IPS DF 4.7 (cell line): ENCODE measurements at regions not wholly inside any gene's neighbourhood (a gene's known extent, or its start where the extent isn't known, plus 50 kb on each side); places are given as distances from the start of the nearest gene placed in this dataset.
"Not testable (repeated sequence)": the region's sequence is repeated elsewhere in the genome, so short reads cannot be mapped to it uniquely, and the experiment has no call there.

Source experiments
- DNase-seq: peaks from one replicate; pipeline ENCODE4 v3.0.0-alpha.2; 2013; ENCODE audit warnings: low spot score; ENCODE audit errors: extremely low read depth

DNA sequence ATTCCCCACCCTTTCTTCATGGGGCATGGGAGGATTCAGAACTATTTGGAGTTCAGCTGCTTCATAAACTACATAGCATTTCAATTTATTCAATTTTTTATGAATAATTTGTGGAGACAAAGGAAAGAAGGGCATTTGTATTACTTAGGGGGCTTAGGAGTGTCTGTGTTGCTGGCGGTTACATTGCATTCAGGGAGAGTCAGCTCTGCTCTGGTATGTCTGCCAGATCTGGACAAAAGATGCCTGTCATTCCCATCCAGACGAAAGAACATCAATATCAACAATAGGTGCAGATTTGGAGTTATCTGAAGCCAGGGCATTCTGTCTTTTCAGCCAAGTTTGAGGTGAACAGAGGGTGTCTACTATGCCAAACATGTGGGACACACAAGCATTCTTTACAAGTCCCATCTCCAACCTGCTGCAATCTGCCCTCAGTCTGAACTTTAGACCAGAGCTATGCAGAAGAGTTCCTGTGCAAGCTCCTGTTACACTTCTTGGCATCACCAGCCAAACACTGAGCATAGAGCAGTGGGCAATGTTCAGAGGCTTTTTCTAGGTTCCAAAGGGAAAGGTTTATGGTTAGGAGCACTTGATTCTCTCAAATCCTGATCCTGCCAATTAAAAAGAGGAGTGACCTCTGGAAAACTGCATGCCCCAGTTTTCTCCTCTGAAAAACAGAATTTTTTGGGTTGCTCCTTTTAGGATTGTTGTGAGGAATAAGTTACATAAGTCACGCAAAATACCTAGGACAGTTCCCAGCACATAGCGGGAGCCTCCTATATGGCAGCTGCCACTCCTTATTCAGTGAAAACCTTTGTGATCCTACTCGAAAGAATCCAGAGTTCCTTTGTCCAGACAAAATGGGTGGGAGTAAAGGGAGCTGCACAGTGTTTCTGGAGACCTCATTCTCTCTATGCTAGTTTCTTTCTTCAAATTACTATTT, 719.5 kb upstream of the SLIT2 start:
- DNase-seq, result no peak

DNA sequence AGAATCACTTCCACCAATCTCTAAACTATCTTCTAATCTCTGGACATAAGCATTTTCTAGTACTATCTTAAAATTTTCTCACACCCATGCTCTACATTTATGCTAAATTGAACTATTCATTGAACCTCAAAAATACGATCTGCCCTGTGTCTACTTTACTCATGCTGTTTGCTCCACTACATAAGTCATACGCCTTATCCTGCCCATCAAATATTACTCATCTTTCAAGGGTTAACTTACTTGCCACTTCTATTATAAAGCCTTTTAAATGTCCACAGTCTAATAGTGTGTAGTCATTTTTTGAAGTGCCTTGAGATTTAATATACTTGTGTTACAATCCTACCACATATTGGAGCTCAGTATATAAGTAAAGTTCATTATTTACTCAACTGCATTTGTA, 727.7 kb upstream of the SLIT2 start:
- no peak for DNase-seq

DNA sequence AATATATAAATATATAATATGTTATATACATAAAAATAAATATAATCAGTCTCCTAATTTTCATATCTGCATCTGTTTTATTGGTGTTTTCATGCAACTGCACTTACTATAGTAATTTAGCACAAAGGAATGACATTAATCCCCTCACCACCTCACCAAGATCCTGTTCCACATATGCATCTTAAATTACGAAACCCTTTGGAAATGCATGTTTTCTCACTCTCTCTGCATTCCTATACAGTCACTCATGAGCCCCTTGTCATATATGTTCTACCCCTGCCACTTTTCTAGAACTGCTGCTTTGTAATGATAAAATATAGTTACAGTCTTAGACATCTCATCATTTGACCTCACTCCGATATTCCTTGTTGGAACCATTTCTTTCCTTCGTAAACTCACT, 728.7 kb upstream of the SLIT2 start:
- no peak for DNase-seq

DNA sequence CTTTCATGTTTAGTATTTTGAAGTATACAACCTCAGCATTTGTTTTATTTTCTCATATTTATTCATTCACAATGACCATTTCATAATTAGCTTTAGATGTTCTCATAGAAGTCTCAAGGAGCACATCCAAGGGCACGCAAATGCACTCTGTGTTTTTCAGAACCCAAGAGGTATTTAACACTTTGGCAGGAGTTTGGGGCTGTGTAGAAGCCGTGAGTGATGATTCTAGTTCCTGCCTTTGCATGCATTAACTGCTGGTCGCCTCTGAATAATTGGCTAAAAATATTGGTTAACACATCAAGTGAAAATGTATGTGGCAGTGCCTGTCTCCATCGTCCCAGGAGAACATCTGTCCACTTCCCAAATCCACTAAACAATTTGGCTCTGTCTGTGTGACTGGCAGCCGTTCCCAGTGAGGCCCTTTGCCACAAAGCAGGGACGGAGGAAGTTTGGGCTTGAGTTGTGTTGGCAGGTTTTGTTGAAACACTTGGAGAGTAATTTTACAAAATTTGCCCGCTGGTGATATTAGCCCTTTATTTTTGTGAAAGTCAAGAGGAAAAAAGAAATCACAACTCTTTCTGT, 730.7 kb upstream of the SLIT2 start:
- no peak for DNase-seq

DNA sequence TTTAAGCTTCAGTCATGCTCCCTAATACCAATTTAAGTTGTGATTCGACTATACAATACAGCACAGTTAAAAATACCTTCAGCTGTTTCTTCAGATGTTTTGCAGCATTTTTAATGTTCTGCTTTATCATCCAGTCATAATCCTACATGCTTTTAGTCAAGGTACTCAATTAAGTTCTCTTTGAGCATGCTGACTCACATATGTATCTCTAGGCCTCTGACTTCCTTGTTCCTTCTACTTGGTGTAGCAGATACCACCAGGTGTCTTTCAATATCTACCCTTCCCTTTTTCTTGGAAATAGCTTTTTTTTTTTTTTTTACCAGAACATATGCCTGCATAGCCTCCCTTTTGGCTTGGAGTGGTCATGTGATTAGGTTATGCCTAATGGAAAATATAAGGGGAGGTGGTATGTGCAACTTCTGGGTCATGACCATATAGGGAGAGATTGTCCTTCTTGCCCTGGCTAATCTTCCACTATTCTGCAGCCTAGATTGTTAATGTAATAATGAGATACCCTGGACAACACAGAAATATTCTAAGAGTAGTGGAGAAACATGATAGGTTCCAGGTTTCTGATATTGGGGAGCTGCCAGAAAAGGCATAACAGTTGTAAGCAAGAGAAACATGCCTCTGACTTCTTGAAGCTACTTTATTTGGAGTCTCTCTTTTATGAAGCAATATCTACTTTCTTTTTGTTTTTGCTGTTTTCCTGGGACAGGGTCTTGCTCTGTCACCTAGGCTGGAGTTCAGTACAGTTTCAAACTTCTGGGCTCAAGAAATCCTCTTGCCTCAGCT, 737.2 kb upstream of the SLIT2 start:
- DNase-seq, result no peak

DNA sequence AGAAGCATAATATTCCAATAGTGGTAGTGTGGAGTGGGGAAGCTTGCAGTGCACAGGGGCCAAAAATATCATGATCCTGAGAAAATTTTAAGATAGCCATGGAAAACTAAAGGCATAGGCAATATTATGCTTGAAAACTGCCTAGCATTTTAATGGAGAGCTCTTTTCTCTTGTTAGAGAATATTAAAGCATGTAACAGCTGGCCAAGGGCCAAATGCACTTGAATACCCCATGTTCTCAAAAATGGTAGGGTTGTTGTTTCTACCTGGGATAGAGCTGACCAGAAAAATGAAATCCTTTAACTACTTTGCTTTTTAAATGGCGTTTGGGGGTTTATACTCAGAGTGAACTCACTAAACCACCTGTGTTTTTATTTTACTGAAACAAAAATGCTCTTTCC, 739.6 kb upstream of the SLIT2 start:
- DNase-seq, result no peak

DNA sequence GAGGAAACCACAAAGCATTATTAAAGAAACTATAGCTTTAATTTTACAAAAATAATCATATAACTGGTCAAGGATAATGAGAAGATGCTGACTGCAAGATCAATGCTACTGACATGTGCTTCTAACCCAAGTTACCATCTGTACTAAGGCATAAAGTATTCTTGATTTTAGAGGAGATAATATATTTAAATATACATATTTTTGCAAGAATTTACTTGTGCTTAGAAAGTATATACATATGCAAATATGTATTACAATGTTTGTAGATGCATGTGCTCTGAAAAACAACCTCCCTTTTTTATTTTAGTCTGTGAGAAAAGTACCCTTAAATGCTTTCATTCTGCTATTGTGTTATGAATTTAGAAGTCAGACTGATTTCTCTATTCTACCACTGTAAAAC, 740.7 kb upstream of the SLIT2 start:
- no peak for DNase-seq

DNA sequence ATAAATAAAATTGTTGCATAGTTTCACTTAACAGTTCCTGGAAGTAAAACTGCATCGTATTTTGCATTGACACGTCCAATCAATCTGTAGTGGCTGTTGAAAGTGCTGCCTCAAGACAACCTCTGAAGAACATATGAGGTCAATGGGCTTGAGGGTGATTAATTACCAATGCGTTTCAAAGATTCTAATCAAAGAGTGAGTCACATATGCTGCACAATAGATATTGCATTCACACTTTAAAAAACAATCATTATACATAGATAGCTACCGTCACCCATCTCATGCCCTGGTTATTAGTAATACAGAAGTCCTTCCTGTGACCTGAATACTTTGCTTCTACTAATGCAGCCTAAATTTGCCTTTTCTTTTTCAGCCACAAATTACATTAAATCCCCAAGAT, 743.3 kb upstream of the SLIT2 start:
- no peak for DNase-seq

DNA sequence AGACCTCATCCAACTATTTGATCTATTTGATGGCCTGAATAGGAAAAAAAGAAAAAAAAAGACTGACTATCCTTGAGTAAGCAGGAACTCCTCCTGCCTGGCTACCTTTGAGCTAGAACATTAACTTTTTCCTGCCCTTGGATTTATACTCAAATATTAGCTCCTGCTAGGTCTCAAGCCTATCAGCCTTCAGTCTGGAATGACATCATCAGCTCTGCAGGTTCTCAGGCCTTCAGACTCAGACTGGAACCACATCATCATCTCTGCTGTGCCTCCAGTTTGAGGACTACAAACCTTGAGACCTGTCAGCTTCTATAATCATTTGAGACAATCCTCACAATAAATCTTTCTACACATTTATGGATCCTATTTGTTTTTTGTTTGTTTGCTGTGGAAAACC, 754.0 kb upstream of the SLIT2 start:
- no peak for DNase-seq

DNA sequence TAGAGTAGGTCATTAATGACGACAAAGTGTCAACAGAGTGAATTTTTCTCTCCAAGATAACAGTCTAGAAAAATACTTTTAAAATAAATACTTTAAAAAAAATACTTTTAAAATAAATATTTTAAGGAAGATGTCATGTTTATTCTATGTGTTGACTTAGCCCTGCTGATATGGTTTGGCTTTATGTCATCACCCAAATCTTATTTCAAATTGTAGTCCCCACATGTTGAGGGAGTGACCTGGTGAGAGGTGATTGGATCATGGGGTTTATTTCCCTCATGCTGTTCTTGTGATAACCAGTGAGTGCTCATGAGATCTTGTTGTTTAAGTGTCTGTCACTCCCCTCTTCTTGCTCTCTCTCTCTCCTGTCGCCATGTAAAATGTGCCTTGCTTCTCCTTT, 754.9 kb upstream of the SLIT2 start:
- no peak for DNase-seq

DNA sequence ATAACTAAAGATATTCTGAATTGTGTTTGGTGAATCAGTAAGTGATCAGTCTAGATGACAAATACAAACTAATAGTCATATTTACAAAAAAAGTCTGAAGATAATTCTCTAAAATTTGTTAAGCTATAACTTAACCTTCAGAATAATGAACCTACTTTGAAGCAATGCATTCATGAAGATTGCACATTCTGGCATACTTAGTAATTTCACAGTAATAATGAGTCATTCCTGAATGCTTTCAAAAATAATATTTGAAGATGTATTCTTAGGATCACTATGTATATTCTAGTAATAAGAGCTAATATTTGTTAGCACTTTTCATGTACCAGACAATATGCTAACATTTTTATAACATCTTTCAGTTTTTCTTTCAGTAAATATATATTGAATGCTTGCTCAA, 756.7 kb upstream of the SLIT2 start:
- no peak for DNase-seq

DNA sequence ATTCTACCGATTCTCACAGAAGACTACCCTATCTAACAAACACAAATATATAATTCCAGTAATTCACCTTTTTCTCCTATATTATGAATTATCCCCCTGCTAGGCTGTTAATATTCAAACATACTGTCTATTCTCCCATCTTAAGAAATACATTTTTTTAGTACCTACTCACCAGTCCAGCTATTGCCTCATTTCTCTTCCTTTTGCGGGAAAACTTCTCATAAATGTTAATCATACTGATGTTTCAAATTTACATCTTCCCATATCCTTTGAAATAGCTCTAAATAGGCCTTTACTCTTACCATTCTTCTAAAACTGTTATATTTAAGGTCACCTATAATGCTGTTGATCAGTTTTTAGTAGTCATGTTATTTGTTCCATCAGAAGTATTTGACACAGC, 759.1 kb upstream of the SLIT2 start:
- no peak for DNase-seq

DNA sequence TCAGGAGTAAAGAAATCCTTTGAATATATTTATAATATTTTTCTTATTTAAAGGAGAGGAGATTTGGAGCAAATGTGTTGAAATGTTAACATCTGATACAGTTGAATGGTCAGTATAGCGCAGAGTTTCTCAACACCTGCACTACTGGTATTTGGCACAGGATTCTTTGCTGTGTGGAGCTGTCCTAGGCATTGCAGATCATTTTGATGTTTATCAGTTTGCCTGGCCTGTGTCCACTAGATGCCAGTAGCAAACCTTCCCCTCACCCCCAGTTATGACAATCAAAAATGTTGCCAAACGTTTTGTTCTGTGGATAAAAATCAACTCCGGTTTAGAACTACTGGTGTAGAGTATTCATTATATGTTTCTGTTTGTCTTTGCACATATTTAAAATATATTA, 765.3 kb upstream of the SLIT2 start:
- no peak for DNase-seq

DNA sequence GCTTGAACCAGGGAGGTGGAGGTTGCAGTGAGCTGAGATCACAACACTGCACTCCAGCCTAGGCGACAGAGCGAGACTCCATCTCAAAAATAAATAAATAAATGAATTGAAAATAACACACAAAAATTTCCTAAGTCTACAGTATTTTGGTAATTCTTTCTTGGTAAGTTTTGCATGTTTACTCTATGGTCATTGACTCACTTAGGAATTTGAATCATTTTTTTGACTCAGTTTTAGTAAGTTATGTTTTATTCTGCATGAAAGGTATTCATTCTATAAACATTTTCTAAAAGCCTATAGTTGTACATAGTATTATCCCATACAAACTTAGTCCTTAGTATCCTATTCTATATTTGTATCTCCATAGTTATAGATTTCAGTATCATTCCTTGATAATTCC, 772.9 kb upstream of the SLIT2 start:
- no peak for DNase-seq

DNA sequence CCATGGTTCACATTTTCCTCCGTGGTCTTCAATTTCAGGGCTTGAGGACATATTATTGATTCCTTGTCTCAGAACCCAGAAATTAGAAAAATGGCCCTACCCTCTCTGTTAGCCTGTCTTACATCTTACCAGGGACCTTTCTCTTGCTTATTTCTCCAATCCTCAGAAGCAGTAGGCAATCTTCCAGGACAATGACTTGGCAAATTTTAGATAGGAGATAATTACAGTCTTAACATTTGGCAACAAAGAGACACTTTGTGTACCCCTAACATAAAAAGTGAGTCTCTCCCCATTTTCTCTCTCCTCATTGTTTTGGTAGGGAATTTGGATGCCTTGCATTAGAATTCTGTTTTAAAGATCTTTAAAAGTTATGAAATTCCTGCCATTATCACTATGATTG, 778.1 kb upstream of the SLIT2 start:
- DNase-seq, result no peak

DNA sequence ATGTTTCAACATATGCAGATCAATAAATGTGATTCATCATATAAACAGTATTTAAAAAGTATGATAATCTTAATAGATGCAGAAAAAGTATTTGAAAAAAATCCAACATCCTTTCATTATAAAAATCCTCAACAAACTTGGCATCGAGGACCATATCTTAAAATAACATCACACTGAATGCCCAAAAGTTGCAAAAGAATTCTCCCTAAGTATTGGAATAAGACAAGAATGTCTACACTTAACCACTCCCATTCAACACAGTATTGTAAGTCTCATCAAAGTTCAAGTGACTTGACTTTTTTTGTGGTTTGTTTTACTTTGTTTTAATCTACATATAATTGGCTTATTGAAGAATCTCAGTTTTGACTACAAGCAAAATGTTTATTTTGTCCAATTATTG, 779.0 kb upstream of the SLIT2 start:
- DNase-seq, result no peak

DNA sequence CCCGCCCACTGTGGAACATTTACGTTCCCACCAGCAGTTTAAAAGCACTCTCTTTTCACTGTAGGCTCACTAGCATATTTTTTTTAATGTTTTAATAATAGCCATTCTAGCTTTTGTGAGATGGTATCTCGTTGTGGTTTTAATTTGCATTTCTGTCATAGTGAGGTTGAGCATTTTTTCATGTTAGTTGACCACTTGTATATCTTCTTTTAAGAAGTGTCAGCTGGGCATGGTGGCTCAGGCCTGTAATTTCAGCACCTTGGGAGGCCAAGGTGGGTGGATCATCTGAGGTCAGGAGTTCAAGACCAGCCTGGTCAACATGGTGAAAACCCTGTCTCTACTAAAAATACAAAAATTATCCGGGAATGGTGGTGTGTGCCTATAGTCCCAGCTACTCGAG, 781.7 kb upstream of the SLIT2 start:
- not testable (repeated sequence) for DNase-seq

DNA sequence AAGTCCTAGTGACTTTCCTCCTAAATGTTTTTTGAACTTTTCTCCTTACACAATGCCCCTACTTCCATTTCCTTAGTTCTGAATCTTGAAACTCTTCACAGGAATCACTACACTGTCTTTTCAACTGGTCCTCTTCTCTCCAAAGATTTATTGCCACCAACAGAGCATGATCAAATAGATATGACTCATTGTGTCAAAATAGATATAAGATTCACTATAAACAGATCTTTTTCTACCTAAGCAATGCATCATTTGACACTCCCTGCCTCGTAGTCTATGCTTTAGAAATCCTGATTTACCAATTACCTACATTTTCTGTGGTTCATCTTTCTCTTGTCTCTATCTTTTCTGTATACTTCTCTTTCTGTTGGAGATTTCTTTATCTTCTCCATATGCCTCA, 789.6 kb upstream of the SLIT2 start:
- DNase-seq, result no peak

DNA sequence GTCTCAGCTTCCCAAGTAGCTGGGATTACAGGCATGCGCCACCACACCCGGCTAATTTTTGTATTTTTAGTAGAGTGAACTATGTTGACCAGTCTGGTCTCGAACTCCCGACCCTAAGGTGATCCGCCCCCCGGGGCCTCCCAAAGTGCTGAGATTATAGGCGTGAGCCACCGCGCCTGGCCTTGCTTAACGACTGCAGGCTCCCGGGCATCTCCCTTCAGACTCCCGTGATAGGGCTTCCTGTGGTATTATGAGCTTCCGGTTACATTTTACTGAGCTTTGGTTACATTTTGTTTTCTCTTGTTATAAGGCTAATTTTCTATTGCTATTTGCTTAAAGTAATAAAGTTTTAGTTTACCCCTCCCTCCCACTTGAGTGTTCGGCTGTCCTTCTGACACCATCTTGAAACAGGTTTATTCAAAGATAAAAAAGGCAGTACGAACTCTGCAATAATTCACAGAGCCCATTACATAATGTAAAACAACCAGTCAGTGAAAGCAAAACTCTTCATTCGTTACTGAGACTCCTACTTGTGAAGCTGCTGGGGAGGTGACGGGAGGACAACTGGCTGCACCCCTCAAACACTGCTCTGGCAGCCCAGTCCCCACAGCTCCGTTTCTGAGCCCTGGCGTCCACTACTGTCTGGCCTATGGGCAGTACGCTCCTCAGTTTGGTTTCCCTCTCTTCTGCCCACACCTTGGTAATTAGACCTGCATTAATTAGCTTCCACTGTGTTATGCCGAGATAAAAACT, 795.7 kb upstream of the SLIT2 start:
- no peak for DNase-seq

DNA sequence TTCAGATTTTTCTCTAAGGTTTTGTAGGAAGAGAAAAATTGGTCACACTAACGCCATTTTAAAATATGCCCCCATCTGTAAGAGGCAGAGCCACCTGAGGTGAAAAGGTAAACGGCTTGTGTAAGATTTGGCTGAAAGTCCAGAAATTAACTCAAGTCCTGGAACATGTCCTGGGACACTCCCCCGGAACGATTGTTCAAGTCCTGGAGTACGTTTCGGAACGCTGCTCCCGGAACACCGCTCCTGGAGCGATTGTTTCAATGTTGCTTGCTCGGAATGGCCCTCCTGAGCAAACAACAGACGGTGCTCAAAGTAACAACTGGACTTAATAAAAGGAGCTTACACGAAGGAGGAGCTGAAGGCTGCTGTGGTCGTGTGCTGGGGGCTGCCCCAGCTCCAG, 796.5 kb upstream of the SLIT2 start:
- no peak for DNase-seq

DNA sequence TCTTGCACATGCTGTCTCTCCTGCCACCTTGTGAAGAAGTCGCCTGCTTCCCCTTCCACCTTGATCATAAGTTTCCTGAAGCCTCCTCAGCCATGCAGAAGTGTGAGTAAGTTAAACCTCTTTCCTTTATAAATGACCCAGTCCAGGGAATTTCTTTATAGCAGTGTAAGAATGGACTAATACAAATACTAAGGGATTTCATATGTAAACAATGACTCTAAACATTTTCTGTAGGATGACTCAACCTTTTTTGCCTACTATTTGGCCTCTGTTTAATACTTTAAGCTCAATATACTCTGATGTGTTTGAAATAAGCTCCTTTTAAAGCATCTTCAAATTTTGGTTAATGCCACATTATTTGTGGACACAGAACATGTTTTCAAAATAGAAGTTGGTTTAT, 813.5 kb upstream of the SLIT2 start:
- no peak for DNase-seq

DNA sequence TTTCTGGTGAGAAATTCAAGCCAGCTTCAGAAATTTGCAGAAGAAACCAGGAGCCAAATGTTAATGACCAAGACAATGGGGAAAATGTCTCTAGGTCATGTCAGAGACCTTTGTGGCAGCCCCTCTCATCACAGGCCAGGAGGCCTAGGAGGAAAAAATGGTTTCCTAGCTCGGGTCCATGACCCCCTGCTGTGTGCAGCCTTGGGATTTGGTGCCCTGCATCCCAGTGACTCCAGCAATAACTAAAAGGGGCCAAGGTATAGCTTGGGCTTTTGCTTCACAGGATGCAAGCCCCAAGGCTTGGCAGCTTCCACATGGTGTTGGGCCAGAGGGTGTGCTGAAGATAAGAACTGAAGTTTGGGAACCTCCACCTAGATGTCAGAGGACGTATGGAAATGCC, 814.7 kb upstream of the SLIT2 start:
- DNase-seq, result no peak
